ENCODE measurements at regions not wholly inside any gene's neighbourhood (a gene's known extent, or its start where the extent isn't known, plus 50 kb on each side); places are given as distances from the start of the nearest gene placed in this dataset.

- peak; percentile 33 for DNase-seq
These were observed 1103.4 kb downstream of the LRFN5 start for GRCh38 chr14:42710071-42710470.

- DNase-seq, result no peak
These were observed 1096.8 kb downstream of the LRFN5 start for GRCh38 chr14:42703501-42703900.

GRCh38 chr14:42687421-42687820, 1080.7 kb downstream of the LRFN5 start:
- no peak for DNase-seq

GRCh38 chr14:42683707-42684106, 1077.0 kb downstream of the LRFN5 start:
- DNase-seq, result no peak

- no peak for DNase-seq
These were observed 1070.0 kb downstream of the LRFN5 start for GRCh38 chr14:42676636-42677035.

- no peak for DNase-seq
These were observed 1067.3 kb downstream of the LRFN5 start for GRCh38 chr14:42673963-42674362.

GRCh38 chr14:42671636-42672035, 1065.0 kb downstream of the LRFN5 start:
- DNase-seq, result no peak

GRCh38 chr14:42665083-42665482, 1058.4 kb downstream of the LRFN5 start:
- no peak for DNase-seq

GRCh38 chr14:42664190-42664589, 1057.5 kb downstream of the LRFN5 start:
- no peak for DNase-seq

GRCh38 chr14:42654707-42655106, 1048.0 kb downstream of the LRFN5 start:
- no peak for DNase-seq

GRCh38 chr14:42642787-42643186, 1036.1 kb downstream of the LRFN5 start:
- DNase-seq, result no peak

GRCh38 chr14:42633504-42634095, 1026.9 kb downstream of the LRFN5 start:
- no peak for DNase-seq

GRCh38 chr14:42629553-42629952, 1022.9 kb downstream of the LRFN5 start:
- no peak for DNase-seq

GRCh38 chr14:42628602-42629001, 1021.9 kb downstream of the LRFN5 start:
- DNase-seq, result no peak

- no peak for DNase-seq
These were observed 1020.3 kb downstream of the LRFN5 start for GRCh38 chr14:42626986-42627385.

GRCh38 chr14:42624980-42625761, 1018.5 kb downstream of the LRFN5 start:
- DNase-seq, result no peak

GRCh38 chr14:42617005-42617404, 1010.3 kb downstream of the LRFN5 start:
- DNase-seq, result no peak

GRCh38 chr14:42606839-42607238, 1000.2 kb downstream of the LRFN5 start:
- DNase-seq, result no peak

GRCh38 chr14:42602336-42602845, 995.7 kb downstream of the LRFN5 start:
- no peak for DNase-seq

- DNase-seq, result no peak
These were observed 965.4 kb downstream of the LRFN5 start for GRCh38 chr14:42572032-42572431.

GRCh38 chr14:42569227-42569626, 962.6 kb downstream of the LRFN5 start:
- no peak for DNase-seq

GRCh38 chr14:42565556-42565955, 958.9 kb downstream of the LRFN5 start:
- no peak for DNase-seq

- no peak for DNase-seq
These were observed 956.6 kb downstream of the LRFN5 start for GRCh38 chr14:42563313-42563712.

- no peak for DNase-seq
These were observed 949.9 kb downstream of the LRFN5 start for GRCh38 chr14:42556551-42556950.
